ENCODE measurements at regions not wholly inside any gene's neighbourhood (a gene's known extent, or its start where the extent isn't known, plus 50 kb on each side); places are given as distances from the start of the nearest gene placed in this dataset.

- H3K4me1 ChIP-seq: no peaks in the 10 kb centered on the region
- FAIRE-seq (no peak), DNase-seq (no peak), ATAC-seq (no peak)
- WGBS, 2 donors: 13% methylated on average over 4 of the region's 4 CpGs
- no peak overlapping the region for H3K27ac ChIP-seq
- TF ChIP-seq CTCF (IDR thresholded peaks at IDR 0.05): no peak
- no peaks in the 10 kb centered on the region for H3K27me3 ChIP-seq
- intact Hi-C loops (cut with DNase I): no loop called here
- no peak overlapping the region for H3K4me3 ChIP-seq
- no peaks in the 10 kb centered on the region for H3K36me3 ChIP-seq
- H3K9me3 ChIP-seq: no peaks in the 10 kb centered on the region
Observed at GRCh38 chr6:117194978-117195377, 70.4 kb upstream of the VGLL2 start.

GRCh38 chr6:117195728-117196127, 69.6 kb upstream of the VGLL2 start:
- DNase-seq (no peak), FAIRE-seq (no peak), ATAC-seq (no peak)
- no peak overlapping the region for H3K27ac ChIP-seq
- H3K9me3 ChIP-seq: no peaks in the 10 kb centered on the region
- TF ChIP-seq CTCF (IDR thresholded peaks at IDR 0.05): no peak
- intact Hi-C loops (cut with DNase I): no loop called here
- H3K4me3 ChIP-seq: no peak overlapping the region
- H3K36me3 ChIP-seq: no peaks in the 10 kb centered on the region
- no peaks in the 10 kb centered on the region for H3K27me3 ChIP-seq
- no peaks in the 10 kb centered on the region for H3K4me1 ChIP-seq
- 54 to 55% methylated on average over 3 of the region's 3 CpGs for WGBS, 2 donors

- WGBS, 2 donors: 76 to 80% methylated on average over 2 of the region's 2 CpGs
- no peak overlapping the region for H3K4me3 ChIP-seq
- FAIRE-seq: no peak
- intact Hi-C loops (cut with DNase I): no loop called here
- no peak overlapping the region for H3K27ac ChIP-seq
- DNase-seq: no peak
- ATAC-seq: no peak
- no peaks in the 10 kb centered on the region for H3K36me3 ChIP-seq
- H3K4me1 ChIP-seq: no peaks in the 10 kb centered on the region
- no peaks in the 10 kb centered on the region for H3K9me3 ChIP-seq
- H3K27me3 ChIP-seq: no peaks in the 10 kb centered on the region
- no peak for TF ChIP-seq CTCF (IDR thresholded peaks at IDR 0.05)
Observed at GRCh38 chr6:117200067-117200466, 65.3 kb upstream of the VGLL2 start.

GRCh38 chr6:117204903-117205302, 60.5 kb upstream of the VGLL2 start:
- Histone ChIP-seq H3K27ac (no peak overlapping the region), H3K27me3 (no peaks in the 10 kb centered on the region), H3K36me3 (no peaks in the 10 kb centered on the region), H3K9me3 (no peaks in the 10 kb centered on the region), H3K4me3 (no peak overlapping the region), H3K4me1 (no peaks in the 10 kb centered on the region)
- ATAC-seq (no peak), DNase-seq (no peak), FAIRE-seq (no peak)
- no peak for TF ChIP-seq CTCF (IDR thresholded peaks at IDR 0.05)
- intact Hi-C loops (cut with DNase I): no loop called here
- WGBS, 2 donors: 64 to 76% methylated on average over 1 of the region's 1 CpG

- Histone ChIP-seq H3K27ac (no peak overlapping the region), H3K9me3 (no peaks in the 10 kb centered on the region), H3K4me3 (no peak overlapping the region), H3K4me1 (no peaks in the 10 kb centered on the region), H3K36me3 (no peaks in the 10 kb centered on the region), H3K27me3 (no peaks in the 10 kb centered on the region)
- intact Hi-C loops (cut with DNase I): no loop called here
- FAIRE-seq (no peak), ATAC-seq (no peak), DNase-seq (no peak)
- WGBS, 2 donors: 19 to 29% methylated on average over 4 of the region's 4 CpGs
- TF ChIP-seq CTCF (IDR thresholded peaks at IDR 0.05): no peak
Observed at GRCh38 chr6:117205876-117206275, 59.5 kb upstream of the VGLL2 start.
